CD4-positive, alpha-beta T cell treated with Interleukin-10 for 1 hour (primary cell): ENCODE measurements at regions not wholly inside any gene's neighbourhood (a gene's known extent, or its start where the extent isn't known, plus 50 kb on each side); places are given as distances from the start of the nearest gene placed in this dataset.
"Not testable (repeated sequence)": the region's sequence is repeated elsewhere in the genome, so short reads cannot be mapped to it uniquely, and the experiment has no call there.

ENCODE experiments used
- DNase-seq: peaks from one replicate; pipeline ENCODE4 v3.0.0-alpha.2; 2020

- no peak for DNase-seq
Measured at GRCh38 chr9:115411993-115412452, 294.1 kb upstream of the TNC start.

GRCh38 chr9:115412656-115413055 is 294.7 kb upstream of the TNC start:
- DNase-seq = no peak

GRCh38 chr9:115413304-115413703 is 295.3 kb upstream of the TNC start:
- DNase-seq = no peak

GRCh38 chr9:115413766-115414382 is 295.9 kb upstream of the TNC start:
- DNase-seq = no peak

- no peak for DNase-seq
Measured at GRCh38 chr9:115414561-115414960, 296.6 kb upstream of the TNC start.

GRCh38 chr9:115415450-115415849 is 297.5 kb upstream of the TNC start:
- no peak for DNase-seq

GRCh38 chr9:115416299-115416698 is 298.3 kb upstream of the TNC start:
- DNase-seq = no peak

- not testable (repeated sequence) for DNase-seq
Measured at GRCh38 chr9:115418181-115418580, 300.2 kb upstream of the TNC start.

- DNase-seq = no peak
Measured at GRCh38 chr9:115422932-115423440, 305.0 kb upstream of the TNC start.

GRCh38 chr9:115423646-115424045 is 305.7 kb upstream of the TNC start:
- no peak for DNase-seq

- DNase-seq = no peak
Measured at GRCh38 chr9:115425601-115426000, 307.6 kb upstream of the TNC start.

GRCh38 chr9:115437418-115437817 is 319.5 kb upstream of the TNC start:
- DNase-seq = no peak

GRCh38 chr9:115439641-115440040 is 321.7 kb upstream of the TNC start:
- no peak for DNase-seq

- DNase-seq = no peak
Measured at GRCh38 chr9:115442054-115442453, 324.1 kb upstream of the TNC start.

- no peak for DNase-seq
Measured at GRCh38 chr9:115443890-115444289, 325.9 kb upstream of the TNC start.

- no peak for DNase-seq
Measured at GRCh38 chr9:115444959-115445358, 327.0 kb upstream of the TNC start.

GRCh38 chr9:115445655-115446054 is 327.7 kb upstream of the TNC start:
- DNase-seq = no peak

- DNase-seq = no peak
Measured at GRCh38 chr9:115456515-115456914, 338.6 kb upstream of the TNC start.

- no peak for DNase-seq
Measured at GRCh38 chr9:115461280-115461679, 343.3 kb upstream of the TNC start.

- no peak for DNase-seq
Measured at GRCh38 chr9:115462623-115463022, 344.7 kb upstream of the TNC start.

GRCh38 chr9:115466756-115467155 is 348.8 kb upstream of the TNC start:
- DNase-seq = no peak

GRCh38 chr9:115469841-115470240 is 351.9 kb upstream of the TNC start:
- DNase-seq = no peak

- not testable (repeated sequence) for DNase-seq
Measured at GRCh38 chr9:115473032-115473431, 355.1 kb upstream of the TNC start.

GRCh38 chr9:115481769-115482168 is 363.8 kb upstream of the TNC start:
- DNase-seq = no peak

- no peak for DNase-seq
Measured at GRCh38 chr9:115482747-115483146, 364.8 kb upstream of the TNC start.
